ENCODE measurements at regions not wholly inside any gene's neighbourhood (a gene's known extent, or its start where the extent isn't known, plus 50 kb on each side); places are given as distances from the start of the nearest gene placed in this dataset.
"Not testable (repeated sequence)": the region's sequence is repeated elsewhere in the genome, so short reads cannot be mapped to it uniquely, and the experiment has no call there.

- Histone ChIP-seq H3K4me3 (no peak overlapping the region), H3K36me3 (no peaks in the 10 kb centered on the region), H3K27me3 (no peaks in the 10 kb centered on the region), H3K4me1 (no peaks in the 10 kb centered on the region), H3K9me3 (no peaks in the 10 kb centered on the region), H3K27ac (no peak overlapping the region)
- DNase-seq, result no peak
- intact Hi-C loops (cut with DNase I), result no loop called here
- TF ChIP-seq CTCF (IDR thresholded peaks at IDR 0.05), result no peak
- TF ChIP-seq POLR2A (IDR thresholded peaks at IDR 0.05), result no peak
- ATAC-seq, result no peak
Observed at GRCh38 chr6:82494367-82494766, 130.8 kb downstream of the TPBG start.

- WGBS (ENCODE audit: insufficient coverage, low coverage, low lambda C conversion rate, missing lambda C conversion rate), result 49% methylated on average over 3 of the region's 5 CpGs
- H3K27me3 ChIP-seq; intact Hi-C loops (cut with DNase I); H3K4me1 ChIP-seq; ATAC-seq; H3K36me3 ChIP-seq; H3K27ac ChIP-seq; H3K9me3 ChIP-seq; H3K4me3 ChIP-seq; DNase-seq: not testable (repeated sequence)
Observed at GRCh38 chr6:82501901-82502300, 138.3 kb downstream of the TPBG start.

DNA sequence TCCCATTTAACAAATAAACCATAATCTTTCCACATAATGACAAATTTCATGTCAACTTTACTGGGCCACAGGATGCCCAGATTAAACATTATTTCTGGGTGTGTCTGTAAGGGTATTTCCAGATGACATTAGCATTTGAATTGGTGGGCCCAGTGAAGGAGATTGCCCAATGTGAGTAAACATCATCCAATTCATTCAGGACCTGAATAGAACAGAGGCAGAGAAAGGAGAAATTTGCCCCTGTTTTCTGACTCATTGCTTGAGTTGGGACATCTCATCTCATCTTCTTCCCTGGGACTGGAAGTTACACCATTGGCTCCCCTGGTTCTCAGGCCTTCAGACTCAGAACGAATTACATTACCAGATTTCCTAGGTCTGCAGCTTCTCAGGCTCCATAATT lies 142.9 kb downstream of the TPBG start:
- DNase-seq (no peak), ATAC-seq (no peak)
- Histone ChIP-seq H3K27me3 (no peaks in the 10 kb centered on the region), H3K9me3 (no peaks in the 10 kb centered on the region), H3K4me3 (no peak overlapping the region), H3K4me1 (no peaks in the 10 kb centered on the region), H3K27ac (no peak overlapping the region), H3K36me3 (no peaks in the 10 kb centered on the region)
- TF ChIP-seq CTCF (IDR thresholded peaks at IDR 0.05) (no peak), POLR2A (IDR thresholded peaks at IDR 0.05) (no peak)
- 25% methylated on average over 1 of the region's 1 CpG for WGBS (ENCODE audit: insufficient coverage, low coverage, low lambda C conversion rate, missing lambda C conversion rate)
- intact Hi-C loops (cut with DNase I), result no loop called here

DNA sequence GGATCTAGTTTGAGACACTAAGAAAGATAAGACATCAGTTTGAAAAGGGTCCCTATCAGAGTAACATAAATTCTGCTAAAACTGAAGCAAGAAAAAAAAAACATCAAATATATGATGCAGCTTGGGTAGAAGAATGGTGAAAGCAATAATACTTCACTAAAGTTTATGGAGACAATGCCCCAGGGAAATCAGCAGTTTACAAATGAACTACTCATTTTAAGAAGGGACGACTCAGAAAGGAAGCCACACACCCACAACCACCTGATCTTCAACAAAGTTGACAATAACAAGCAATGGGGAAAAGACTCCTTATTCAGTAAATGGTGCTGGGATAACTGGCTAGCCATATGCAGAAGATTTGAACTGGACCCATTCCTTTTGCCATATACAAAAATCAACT lies 143.5 kb downstream of the TPBG start:
- DNase-seq (no peak), ATAC-seq (no peak)
- Histone ChIP-seq H3K36me3 (no peaks in the 10 kb centered on the region), H3K4me3 (no peak overlapping the region), H3K27ac (no peak overlapping the region), H3K27me3 (no peaks in the 10 kb centered on the region), H3K4me1 (no peaks in the 10 kb centered on the region), H3K9me3 (no peaks in the 10 kb centered on the region)
- TF ChIP-seq CTCF (IDR thresholded peaks at IDR 0.05) (no peak), POLR2A (IDR thresholded peaks at IDR 0.05) (no peak)
- 60% methylated on average over 1 of the region's 1 CpG for WGBS (ENCODE audit: insufficient coverage, low coverage, low lambda C conversion rate, missing lambda C conversion rate)
- intact Hi-C loops (cut with DNase I), result no loop called here

GRCh38 chr6:82511546-82511945 lies 147.9 kb downstream of the TPBG start:
- no peak overlapping the region for H3K27ac ChIP-seq
- intact Hi-C loops (cut with DNase I), result no loop called here
- H3K36me3 ChIP-seq, result no peaks in the 10 kb centered on the region
- no peak overlapping the region for H3K4me3 ChIP-seq
- 32% methylated on average over 2 of the region's 2 CpGs for WGBS (ENCODE audit: insufficient coverage, low coverage, low lambda C conversion rate, missing lambda C conversion rate)
- no peaks in the 10 kb centered on the region for H3K27me3 ChIP-seq
- H3K4me1 ChIP-seq, result no peaks in the 10 kb centered on the region
- no peaks in the 10 kb centered on the region for H3K9me3 ChIP-seq
- TF ChIP-seq CTCF (IDR thresholded peaks at IDR 0.05) (no peak), POLR2A (IDR thresholded peaks at IDR 0.05) (no peak)
- DNase-seq (no peak), ATAC-seq (no peak)

DNA sequence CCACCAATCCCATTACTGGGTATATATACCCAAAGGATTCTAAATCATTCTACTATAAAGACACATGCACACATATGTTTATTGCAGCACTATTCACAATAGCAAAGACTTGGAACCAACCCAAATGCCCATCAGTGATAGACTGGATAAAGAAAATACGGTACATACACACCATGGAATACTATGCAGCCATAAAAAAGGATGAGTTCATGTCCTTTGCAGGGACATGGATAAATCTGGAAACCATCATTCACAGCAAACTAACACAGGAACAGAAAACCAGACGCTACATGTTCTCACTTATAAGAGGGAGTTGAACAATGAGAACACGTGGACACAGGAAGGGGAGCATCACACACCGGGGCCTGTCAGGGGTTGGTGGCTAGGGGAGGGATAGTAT lies 154.3 kb downstream of the TPBG start:
- H3K9me3 ChIP-seq; H3K4me3 ChIP-seq; DNase-seq; ATAC-seq; intact Hi-C loops (cut with DNase I); H3K27me3 ChIP-seq; H3K4me1 ChIP-seq; H3K36me3 ChIP-seq; H3K27ac ChIP-seq: not testable (repeated sequence)
- 63% methylated on average over 3 of the region's 4 CpGs for WGBS (ENCODE audit: insufficient coverage, low coverage, low lambda C conversion rate, missing lambda C conversion rate)

Measured in right lobe of liver (tissue), 6 donors.